ENCODE measurements at regions not wholly inside any gene's neighbourhood (a gene's known extent, or its start where the extent isn't known, plus 50 kb on each side); places are given as distances from the start of the nearest gene placed in this dataset.

DNA sequence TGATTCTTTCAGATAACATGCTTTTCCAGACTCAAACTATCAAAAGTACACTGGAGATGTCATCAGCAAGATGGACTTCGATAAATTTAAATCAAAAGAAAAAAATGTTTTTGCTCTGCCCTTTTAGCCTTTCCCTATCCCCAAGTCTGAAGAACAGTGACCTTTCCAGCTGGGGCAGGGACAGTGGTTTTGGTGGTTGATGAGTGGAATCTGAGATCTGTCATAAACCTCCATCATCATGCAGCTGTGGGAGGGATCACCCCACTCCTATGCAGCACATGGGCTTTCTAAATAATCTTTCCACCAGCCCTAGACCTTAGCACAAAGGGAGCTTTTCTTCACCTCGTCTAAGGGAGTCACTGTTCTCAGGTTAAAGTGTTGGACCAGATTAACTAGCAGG is 869.5 kb upstream of the SOX9 start:
- TF ChIP-seq, protein P1, sequence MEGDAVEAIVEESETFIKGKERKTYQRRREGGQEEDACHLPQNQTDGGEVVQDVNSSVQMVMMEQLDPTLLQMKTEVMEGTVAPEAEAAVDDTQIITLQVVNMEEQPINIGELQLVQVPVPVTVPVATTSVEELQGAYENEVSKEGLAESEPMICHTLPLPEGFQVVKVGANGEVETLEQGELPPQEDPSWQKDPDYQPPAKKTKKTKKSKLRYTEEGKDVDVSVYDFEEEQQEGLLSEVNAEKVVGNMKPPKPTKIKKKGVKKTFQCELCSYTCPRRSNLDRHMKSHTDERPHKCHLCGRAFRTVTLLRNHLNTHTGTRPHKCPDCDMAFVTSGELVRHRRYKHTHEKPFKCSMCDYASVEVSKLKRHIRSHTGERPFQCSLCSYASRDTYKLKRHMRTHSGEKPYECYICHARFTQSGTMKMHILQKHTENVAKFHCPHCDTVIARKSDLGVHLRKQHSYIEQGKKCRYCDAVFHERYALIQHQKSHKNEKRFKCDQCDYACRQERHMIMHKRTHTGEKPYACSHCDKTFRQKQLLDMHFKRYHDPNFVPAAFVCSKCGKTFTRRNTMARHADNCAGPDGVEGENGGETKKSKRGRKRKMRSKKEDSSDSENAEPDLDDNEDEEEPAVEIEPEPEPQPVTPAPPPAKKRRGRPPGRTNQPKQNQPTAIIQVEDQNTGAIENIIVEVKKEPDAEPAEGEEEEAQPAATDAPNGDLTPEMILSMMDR (optimal IDR thresholded peaks at IDR 0.05 in 1 of 3, IDR thresholded peaks at IDR 0.05 in 1 of 3, conservative IDR thresholded peaks at IDR 0.05 in 1 of 3; ENCODE audit: extremely low read depth in 1 of 3, insufficient read depth in 2 of 3, low read length in 3 of 3), result no peak
- no peak for TF ChIP-seq EZH2 (IDR thresholded peaks at IDR 0.05; ENCODE audit: low read length)

Measured in keratinocyte (primary cell).